HG03378 (cell line): ENCODE measurements at regions not wholly inside any gene's neighbourhood (a gene's known extent, or its start where the extent isn't known, plus 50 kb on each side); places are given as distances from the start of the nearest gene placed in this dataset.
"Not testable (repeated sequence)": the region's sequence is repeated elsewhere in the genome, so short reads cannot be mapped to it uniquely, and the experiment has no call there.

ENCODE experiments used
- ATAC-seq: cut with Tn5 transposase; IDR thresholded peaks from one replicate; pipeline ENCODE4 v1.9.1; 2021; ENCODE audit warnings: mild to moderate bottlenecking, moderate library complexity; ENCODE audit not compliant: unreplicated experiment

DNA sequence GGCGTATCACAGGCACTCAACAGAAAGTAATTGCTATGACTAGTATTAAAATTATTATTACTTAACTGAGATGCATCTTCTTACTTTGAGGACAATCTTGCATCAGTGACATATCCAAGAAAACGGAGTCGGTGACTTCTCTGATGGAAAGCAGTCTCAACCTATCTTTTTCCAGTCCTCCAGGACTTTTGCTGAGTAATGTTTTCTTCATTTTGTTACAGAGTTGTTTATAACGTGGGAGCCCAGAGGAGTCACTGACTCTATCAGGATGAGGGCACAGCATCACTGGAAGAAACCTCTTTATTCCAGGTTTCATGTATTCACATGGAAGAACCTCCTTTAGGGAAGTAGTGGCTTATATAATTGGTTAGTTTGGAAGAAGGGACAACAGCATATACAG lies 51.5 kb upstream of the MELK start:
- ATAC-seq = no peak

DNA sequence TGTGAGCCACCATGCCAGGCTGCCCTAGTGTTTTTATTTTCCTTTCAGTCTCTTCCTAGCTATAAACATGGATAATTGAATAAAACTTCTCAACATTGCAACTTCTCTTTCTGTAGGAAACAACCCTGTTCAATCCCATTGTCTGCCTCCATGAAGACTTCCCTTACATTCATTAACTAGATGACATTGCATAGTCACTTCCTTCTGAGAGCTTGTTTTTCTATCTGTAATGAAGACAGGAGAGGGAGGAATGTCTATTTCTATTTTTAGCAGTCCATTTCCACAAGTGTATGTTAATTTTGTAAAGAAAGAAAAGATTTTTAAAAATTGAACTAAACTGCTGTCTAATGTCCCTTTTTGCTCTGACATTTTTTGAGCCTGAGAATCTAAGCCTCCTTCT lies 55.6 kb upstream of the MELK start:
- no peak for ATAC-seq

DNA sequence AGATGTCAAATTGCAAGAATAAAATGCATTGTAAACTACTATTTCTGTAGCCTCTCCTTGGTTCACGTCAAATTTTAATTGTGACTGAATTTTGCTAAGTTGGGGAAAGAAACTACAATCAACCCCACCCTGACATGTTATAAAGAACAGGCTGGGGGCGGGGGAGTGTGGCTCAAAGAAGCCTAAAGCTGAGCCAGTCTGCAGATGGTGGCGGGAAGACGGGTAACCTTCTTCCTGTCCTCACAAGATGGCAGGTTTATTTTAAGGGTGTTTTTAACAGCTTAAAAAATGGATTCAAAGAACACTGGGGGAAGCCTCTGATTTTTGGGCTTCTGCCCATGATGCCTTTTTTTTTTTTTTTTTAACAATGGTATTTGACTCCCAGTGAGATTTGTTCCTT lies 68.5 kb upstream of the MELK start:
- ATAC-seq = no peak

DNA sequence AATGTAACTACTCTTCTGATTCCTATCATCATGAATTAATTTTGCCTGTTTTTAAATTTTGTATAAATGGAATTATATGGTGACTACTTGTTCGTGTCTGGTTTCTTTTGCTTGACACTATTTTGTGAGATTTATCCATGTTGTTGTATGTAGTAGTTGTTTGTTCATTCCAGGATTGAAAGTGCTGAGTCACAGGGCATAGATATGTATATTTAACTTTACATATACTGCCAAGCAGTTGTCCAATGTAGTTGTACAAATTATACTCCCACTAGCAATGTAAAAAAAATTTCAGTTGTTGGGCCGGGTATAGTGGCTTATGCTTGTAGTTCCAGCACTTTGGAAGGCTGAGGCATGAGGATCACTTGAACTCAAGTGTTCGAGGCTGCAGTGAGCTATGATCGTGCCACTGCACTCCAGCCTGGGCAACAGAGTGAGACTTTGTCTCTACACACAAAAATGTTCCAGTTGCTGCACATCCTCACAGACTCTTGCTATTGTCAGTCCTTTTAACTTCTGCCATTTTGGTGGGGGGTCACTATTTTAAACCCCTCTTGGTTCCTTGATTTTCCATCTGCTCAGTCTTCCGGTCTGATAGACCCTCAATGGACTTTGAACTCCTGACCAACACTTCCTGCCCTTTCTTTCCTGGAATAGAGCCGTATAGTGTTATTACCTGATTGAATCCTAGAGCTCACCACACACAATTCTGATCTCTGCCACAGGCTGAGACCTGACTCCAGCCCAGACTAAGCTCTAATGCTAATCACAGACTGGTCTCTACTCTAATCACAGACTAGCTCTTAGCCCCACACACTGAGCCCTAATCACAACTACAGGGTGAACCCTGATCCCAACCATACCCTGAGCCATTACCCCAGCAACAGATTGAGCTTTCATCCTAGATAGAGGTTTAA lies 69.3 kb upstream of the MELK start:
- ATAC-seq = no peak

DNA sequence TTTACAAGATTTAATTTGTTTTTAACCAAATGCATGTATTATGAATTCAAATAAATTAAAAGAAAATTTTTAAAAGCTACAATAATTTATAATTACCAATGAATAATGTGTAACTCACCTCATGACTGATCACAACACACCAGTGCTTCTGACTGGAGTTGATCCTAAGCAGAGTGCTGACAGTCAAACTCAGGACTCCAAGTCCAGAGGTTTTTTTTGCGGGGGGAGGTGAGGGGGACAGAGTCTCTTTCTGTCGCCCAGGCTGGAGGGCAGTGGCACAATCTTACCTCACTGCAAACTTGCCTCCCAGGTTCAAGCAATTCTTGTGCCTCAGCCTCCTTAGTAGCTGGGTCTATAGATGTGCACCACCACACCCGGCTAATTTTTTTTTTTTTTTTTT lies 71.0 kb upstream of the MELK start:
- ATAC-seq = no peak

DNA sequence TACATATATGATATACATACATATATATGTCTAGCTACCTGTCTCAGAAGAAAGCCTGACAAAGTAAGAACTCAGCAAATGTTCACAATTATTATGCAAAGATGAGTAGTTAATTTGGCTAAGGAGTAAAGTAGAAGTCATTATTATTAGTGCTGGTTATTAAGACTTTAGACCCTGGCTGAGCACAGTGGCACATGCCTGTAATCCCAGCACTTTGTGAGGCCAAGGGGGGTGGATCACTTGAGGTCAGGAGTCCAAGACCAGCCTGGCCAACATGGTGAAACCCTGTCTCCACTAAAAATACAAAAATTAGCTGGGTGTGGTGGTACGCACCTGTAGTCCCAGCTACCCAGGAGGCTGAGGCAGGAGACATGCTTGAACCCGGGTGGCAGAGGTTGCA lies 71.8 kb upstream of the MELK start:
- not testable (repeated sequence) for ATAC-seq

DNA sequence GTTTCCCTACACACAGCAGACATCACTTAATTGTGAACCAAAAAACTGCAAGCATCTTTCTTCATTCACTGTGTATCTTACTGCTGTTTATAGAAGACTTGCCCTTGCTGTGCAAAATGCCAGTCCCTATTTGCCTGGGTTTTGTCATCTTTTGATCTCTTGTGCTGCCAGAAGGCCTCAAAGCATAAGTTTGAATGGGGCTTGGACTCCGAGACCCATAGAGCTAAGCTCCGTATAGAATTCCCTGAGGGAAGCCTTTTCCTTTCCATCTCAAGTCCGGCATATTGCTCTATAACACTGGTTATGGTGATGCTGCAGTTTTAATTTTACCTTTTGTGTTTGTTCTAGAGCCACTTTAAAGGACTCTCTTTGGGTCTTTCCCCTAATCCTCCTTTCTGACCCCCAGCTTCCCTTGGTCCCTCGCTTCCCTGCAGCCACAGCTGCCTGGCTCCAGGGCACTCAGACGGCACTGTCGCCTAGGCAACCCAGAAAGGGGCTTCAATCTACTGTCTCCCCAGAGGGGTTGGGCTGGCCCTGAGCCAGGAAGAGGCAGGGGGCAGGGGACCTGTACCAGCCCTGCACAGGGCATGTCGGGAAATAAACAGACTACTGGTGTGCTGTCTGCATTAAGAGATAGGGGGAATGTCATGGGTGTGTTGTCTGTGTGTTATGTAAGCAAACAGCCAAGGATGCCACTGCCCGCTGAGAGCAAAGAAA lies 73.4 kb upstream of the MELK start:
- no peak for ATAC-seq

DNA sequence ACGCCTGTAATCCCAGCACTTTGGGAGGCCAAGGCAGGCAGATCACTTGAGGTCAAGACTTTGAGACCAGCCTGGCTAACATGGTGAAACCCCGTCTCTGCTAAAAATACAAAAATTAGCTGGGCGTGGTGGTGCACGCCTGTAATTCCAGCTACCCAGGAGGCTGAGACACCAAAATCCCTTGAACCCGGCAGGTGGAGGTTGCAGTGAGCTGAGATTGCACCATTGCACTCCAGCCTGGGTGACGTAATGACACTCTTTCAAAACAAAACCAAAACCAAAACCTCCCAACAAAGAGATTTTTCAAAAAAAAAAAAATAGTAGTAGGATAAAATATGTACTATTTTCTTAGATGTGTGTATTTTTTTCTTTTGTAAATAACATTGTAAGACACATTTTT lies 79.1 kb upstream of the MELK start:
- not testable (repeated sequence) for ATAC-seq

DNA sequence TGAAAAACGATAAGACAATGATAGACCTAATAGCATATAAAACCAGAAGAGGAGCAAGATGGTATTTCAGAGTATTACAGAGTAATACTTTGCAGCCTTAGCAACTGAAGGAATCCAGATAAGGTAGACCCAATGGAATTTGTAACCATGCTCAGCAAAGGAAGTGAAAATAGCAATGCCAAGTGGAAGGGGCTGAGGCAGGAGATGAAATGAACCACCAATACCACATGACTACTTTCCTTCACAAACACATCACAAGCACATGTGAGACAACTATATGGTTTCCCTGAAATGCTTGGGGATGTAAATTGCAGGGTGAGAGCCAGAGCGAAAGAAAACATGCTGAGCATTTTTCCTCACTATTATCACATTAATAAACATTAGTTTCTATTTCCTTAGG lies 79.8 kb upstream of the MELK start:
- no peak for ATAC-seq

DNA sequence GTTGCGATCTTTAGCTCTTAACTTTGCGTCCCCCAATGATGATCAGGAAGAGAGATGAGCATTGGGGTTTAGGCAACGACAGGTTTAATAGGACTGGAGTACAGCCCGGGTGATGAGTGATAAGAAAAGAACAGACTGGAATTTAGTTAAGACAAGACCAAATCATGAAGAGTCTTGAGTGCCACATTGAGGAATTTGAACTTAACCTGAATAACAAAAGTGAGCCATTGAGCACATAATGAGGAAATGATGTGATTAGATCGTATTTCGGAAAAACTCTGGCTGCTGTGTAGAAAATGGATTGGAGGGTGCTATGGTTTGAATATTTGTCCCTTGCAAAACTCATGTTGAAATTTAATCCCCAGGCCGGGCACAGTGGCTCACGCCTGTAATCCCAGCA lies 83.2 kb upstream of the MELK start:
- no peak for ATAC-seq

DNA sequence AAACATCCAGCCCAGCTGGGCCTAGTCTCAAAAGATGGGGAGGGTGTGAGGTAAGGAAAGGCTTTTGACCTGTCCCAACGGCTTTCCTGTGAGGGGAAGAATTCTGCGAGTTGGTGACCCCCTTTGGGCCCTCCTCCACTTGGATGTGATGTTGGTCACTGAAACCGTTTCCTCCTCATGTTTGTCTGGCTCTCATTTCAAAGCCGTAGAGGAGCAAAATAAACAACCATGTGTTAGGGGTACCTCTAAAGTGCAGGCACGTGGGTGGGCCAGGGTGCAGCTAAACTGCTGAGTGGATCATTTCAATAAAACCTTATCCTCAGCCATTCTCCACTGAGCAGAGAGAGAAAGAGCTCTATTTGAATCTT lies 84.3 kb upstream of the MELK start:
- ATAC-seq = no peak

DNA sequence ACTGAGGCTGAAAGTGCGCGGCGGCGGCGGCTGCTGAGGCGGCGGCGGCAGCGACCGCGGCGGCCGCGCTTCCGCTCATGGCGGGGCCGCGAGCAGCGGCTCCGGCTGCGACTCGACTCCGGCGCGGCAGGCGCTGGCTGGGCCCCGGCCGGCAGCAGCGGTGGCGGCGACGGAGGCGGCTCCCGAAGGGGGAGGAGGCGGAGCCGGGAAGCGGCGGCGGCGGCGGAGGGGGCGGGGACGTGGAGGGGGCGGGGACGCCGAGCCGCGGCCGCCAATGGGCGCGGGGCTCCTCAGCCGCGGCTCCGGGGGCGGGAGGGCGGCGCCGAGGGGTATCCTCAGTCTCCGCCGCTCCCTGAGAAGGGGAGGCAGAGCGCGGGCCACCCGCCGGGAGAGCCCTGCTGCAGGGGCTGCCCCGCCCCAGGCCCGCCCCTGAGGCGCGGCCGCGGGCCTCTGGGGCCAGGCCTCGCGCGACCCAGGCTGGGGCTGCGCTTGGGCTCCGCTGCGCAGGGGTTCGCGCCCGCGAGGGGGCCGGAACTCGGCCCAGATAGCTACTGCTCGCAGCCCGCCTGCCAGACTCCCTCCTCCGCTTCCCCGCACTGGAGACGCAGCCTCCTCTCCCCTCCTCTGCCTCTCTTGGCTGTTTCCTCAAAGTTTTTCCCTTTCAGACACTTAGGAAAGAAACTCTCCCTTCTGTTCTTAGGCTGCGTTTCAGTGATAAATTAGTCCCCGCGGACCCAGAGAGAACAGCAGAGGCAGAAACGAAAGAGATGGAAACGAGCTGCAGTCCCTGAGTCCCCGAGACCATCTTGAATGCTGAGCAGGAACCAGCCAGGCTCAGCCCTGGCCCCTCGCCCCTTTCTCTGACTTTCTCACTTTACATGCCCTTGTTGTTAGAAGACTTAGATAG lies 85.0 kb upstream of the MELK start:
- peak; percentile 47 for ATAC-seq

DNA sequence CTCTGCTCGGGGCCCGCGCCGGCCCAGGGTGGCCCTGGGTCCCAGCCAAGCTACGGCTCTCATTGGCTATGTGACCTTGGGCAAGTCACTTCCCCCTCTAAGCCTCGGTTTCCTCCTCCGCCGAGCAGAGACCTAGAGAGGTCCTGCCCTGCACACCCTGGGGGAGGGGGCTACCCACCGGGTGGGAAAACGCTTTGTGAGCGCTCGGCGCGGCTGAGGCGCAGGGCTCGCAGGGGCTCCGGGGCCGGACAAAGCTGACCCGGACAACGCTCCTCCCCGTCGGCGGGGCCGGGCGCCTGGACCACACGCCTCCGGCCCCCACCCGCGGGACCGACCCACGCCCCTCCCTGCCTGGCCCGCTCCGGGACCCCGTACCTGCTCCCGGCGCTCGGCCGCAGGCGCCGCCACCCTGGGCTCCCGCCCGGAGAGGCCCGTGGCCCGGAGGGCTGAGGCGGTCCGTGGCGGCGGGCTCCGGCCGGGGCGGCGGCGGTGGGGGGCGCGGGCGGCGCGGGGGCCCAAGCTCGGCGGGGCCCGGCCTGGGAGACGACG lies 85.7 kb upstream of the MELK start:
- ATAC-seq = peak; percentile 52

DNA sequence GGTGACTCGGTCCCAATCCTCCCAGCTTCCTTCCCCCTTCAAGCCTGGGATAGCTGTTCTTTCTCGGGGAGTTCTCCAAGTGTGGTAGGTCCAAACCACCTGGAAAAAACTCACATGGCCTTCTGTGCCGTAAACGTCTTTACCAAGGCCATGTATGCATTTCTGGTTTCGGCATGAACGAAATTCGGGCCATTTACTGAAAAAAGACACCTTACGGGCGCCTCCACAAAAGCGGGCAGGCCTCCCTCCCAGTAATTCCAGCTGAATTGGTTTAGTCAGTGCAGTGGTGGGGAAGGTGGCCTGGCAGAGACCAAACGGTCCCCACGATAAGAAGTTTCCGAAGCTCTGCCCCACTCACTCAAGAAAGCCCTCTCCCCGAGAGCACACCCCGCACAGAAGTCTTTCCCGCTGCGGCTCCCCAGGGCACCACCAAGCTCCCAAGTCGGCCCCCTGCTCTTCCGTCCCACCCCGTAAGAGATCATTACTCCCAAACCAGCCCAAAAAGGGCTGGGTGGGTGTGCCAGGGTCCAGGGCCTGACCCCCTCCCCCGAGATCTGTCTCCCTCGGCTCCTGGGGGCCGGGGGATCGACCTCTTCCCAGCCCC lies 86.3 kb upstream of the MELK start:
- peak; percentile 14 for ATAC-seq

DNA sequence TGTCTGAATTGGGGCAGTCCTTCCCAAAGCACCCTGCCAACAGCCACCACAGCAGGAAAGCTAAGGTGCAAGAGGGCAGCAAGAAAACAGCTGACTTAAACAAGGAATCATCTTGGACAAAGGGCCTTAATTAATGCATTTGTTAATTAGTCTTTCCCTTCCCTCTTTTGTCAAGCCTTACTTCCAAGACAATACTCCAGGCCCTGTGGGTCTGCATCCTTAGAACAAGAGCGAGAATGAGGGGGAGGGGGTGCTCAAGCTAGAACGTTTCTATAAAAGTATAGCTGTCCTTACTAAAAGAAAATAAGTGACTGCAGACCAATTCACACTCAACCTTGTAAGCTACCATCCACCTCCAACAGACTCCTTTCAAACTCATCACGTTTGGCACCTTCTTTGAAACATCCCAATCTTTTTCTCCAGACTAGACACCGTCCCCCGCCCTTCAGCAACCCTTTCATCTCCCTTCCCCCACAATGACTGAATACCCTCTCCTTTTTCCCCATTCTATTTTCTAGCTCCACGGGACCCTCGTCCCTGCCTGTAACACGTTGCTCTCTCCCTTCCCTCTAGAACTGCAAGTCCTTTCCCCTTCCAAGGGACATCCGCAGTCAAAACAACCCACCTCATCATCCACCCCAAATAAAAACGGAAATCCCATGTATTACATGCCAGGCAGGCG lies 85.7 kb upstream of the RNF38 start:
- no peak for ATAC-seq

DNA sequence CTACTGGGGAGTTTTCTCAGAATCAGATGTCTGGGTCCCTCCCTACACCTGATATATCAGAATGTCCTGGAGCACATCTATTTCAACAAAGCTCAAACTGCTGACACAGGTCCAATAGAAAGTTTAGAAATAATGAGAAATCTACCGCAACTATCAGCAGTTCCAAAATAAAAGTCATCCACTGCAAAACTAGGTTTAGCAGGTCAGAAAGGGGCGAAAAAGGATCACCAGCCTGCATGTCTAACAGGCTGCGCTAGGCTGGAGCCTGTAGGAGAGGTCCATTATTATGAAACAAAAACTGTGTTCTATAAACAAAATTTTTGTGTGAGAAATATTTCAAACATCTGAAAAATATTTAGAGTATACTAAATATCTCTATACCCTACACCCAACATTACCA lies 84.1 kb upstream of the RNF38 start:
- no peak for ATAC-seq

DNA sequence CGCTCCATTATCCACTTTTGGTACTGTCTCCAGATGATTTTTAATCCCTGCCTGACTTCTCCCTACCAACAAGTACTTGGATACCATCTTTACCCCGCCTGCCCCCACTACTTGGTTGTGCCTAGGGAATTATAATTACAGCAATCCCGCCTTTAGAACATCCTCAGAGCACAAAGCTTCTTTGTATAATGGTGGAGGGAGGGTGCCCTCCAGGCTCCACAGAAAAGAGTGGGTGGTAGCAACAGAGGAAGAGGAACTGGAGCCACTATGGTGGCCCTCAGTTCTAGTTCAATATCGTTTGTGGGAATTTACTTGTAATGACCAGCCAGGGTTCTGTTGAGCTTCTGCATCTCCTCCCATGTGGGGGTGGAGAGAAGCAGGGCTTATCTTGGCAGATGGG lies 79.0 kb upstream of the RNF38 start:
- ATAC-seq = no peak

DNA sequence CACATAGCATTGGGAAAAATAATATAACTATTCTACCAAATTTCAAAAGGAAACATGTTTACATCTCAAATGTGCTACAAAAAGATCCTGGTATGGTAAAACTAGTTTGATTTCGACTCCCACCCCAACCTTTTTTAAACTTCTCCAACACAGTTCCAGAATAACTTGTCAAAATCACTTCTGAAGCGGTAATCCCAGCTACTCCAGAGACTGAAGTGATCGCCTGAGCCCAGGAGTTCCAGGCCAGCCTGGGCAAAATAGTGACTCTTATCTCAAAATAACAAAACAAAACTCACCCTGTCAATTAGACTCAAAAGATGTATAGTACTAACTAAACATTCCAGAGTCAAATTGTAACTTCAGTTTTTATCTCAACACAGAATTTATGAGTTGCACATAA lies 71.3 kb upstream of the RNF38 start:
- no peak for ATAC-seq

DNA sequence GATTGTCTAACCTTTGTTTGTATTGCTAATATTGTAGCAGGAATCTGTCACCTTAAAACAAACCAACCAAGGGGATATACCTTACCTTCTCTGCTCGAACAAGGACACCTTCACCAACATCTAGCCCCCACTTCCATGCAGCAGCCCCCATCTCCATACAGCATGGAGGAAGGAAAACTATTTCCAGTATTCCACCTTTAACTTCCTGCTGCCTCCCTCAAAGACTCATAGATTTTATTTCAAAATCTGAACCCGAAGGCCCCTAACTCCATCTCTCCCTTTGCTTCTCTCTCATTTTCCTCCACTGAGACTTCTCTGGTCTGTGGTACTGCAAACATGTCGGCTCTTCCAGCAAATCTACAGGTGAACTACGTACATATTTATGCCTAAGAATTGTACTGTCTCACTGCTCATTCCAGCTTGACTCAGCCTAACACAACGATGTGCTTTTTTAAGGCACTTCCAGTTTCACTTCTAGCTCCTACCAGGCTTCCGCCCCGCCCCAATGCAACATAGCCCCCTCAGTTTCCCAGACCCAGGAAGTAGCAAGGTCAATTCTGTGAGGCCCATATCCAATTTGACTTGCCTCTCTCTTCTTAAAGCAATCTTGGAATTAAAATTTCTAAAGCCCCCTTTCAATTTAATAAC lies 70.7 kb upstream of the RNF38 start:
- ATAC-seq = peak; percentile 84

DNA sequence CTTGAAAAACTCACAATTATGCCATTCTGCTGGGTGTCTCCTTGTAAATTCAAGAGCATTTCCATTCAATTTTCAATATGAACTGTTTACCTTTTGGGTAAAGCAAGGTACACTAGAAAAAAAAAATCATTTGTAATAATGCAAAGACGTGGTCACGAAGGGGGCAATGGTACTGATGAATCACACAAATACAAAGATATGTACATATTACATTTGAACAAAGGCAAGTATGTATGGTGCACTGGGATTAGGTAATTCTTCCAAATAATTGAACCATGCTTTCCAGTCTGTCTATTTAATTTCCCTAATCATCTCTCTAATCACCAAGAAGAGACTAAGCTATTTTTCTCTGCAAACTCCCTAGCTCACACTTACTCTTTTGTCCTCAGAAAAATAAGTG lies 63.4 kb upstream of the RNF38 start:
- ATAC-seq = no peak
